B cell (primary cell): ENCODE measurements at regions not wholly inside any gene's neighbourhood (a gene's known extent, or its start where the extent isn't known, plus 50 kb on each side); places are given as distances from the start of the nearest gene placed in this dataset.
"Not testable (repeated sequence)": the region's sequence is repeated elsewhere in the genome, so short reads cannot be mapped to it uniquely, and the experiment has no call there.

ENCODE experiments used
- ATAC-seq: fragments of 200-7000 bp; cut with Tn5 transposase; one replicate; pipeline ENCODE4 v1.10.0; 2021; ENCODE audit warnings: low read depth, mild to moderate bottlenecking, moderate number of reproducible peaks, moderate library complexity
- CTCF ChIA-PET: fragments of 350-600 bp; sonication (Branson Sonifier 250); formaldehyde crosslinking; loops from one replicate; lab custom pipeline; 2021; ENCODE audit warnings: antibody characterized with exemption, inconsistent platforms; lab: Charles Lee
- POLR2A ChIA-PET: fragments of 350-600 bp; sonication (Branson Sonifier 250); formaldehyde crosslinking; loops from one replicate; lab custom pipeline; 2021; ENCODE audit warnings: antibody characterized with exemption; lab: Charles Lee
- DNase-seq: peaks from one replicate; pipeline ENCODE4 v3.0.0; 2013
- H2AFZ ChIP-seq: 2 replicates; pipeline ENCODE4 v1.6.1; 2012; ENCODE audit warnings: mild to moderate bottlenecking, low read depth, low read length; ENCODE audit not compliant: insufficient read depth, poor library complexity, severe bottlenecking
- H3K27ac ChIP-seq, 2 donors: 1 replicate in 1 of 2; 2 replicates in 1 of 2; pipeline ENCODE4 v1.5.1; 2012 to 2013; ENCODE audit warnings: low read length in 2 of 2, mild to moderate bottlenecking in 2 of 2, moderate library complexity in 1 of 2
- H3K27me3 ChIP-seq, 4 experiments: fragments of 200-600 bp in 1 of 4; sonication (generic) in 1 of 4; replicated peaks in 1 of 4; 1 replicate in 2 of 4; 2 replicates in 2 of 4; pipeline versions ENCODE4 v1.6.1 to v1.7.0; 2013 to 2016; ENCODE audit warnings: low read length in 3 of 4, mild to moderate bottlenecking in 2 of 4, mixed read lengths in 1 of 4, moderate library complexity in 1 of 4; ENCODE audit not compliant: insufficient read depth in 4 of 4, control insufficient read depth in 3 of 4; ENCODE audit errors: control extremely low read depth in 1 of 4
- H3K36me3 ChIP-seq, 2 experiments: replicated peaks in 1 of 2; 1 replicate in 1 of 2; 2 replicates in 1 of 2; pipeline versions ENCODE4 v1.6.1 to v1.7.1; 2013; ENCODE audit warnings: low read length in 1 of 2; ENCODE audit not compliant: insufficient read depth in 2 of 2, control insufficient read depth in 1 of 2; ENCODE audit errors: control extremely low read depth in 1 of 2, extremely low read depth in 1 of 2
- H3K4me1 ChIP-seq, 2 donors: fragments of 200-600 bp in 1 of 2; sonication (generic) in 1 of 2; 1 replicate in 1 of 2; 2 replicates in 1 of 2; pipeline versions ENCODE4 v1.5.1 to v1.6.1; 2013 to 2017; ENCODE audit warnings: low read length in 2 of 2; ENCODE audit not compliant: control insufficient read depth in 2 of 2, insufficient read depth in 2 of 2
- H3K4me2 ChIP-seq: replicated peaks from 2 replicates; pipeline ENCODE3; 2012; ENCODE audit warnings: mild to moderate bottlenecking, low read depth, low read length; ENCODE audit not compliant: poor library complexity, severe bottlenecking
- H3K4me3 ChIP-seq, 5 experiments: fragments of 200-600 bp in 1 of 5; sonication (generic) in 1 of 5; 1 replicate in 3 of 5; 2 replicates in 2 of 5; pipeline versions ENCODE4 v1.5.1 to v1.7.0; 2011 to 2016; ENCODE audit warnings: low read length in 4 of 5, mild to moderate bottlenecking in 4 of 5, low read depth in 2 of 5, control low read depth in 1 of 5, moderate library complexity in 1 of 5; ENCODE audit not compliant: insufficient read depth in 1 of 5; ENCODE audit errors: control extremely low read depth in 1 of 5, extremely low read depth in 1 of 5
- H3K79me2 ChIP-seq: fragments of 200-600 bp; sonication (generic); one replicate; pipeline ENCODE4 v1.6.0; 2016; ENCODE audit warnings: low read length; ENCODE audit not compliant: control insufficient read depth, insufficient read depth
- H3K9ac ChIP-seq: fragments of 200-600 bp; sonication (generic); 2 replicates; pipeline ENCODE4 v1.6.1; 2017; ENCODE audit warnings: mild to moderate bottlenecking, low read length, moderate library complexity
- H3K9me3 ChIP-seq, 3 donors: one replicate each; pipeline versions ENCODE4 v1.6.1 to v1.7.1; 2013; ENCODE audit warnings: low read length in 2 of 3; ENCODE audit not compliant: control insufficient read depth in 2 of 3, insufficient read depth in 1 of 3; ENCODE audit errors: control extremely low read depth in 1 of 3
- H4K20me1 ChIP-seq: 2 replicates; pipeline ENCODE4 v1.6.0; 2012; ENCODE audit warnings: mild to moderate bottlenecking, low read length; ENCODE audit not compliant: insufficient read depth, control insufficient read depth, poor library complexity, severe bottlenecking
- H3K27ac Mint-ChIP-seq: one replicate; pipeline ENCODE4 v1.8.0; 2021; ENCODE audit warnings: mixed read lengths
- H3K27me3 Mint-ChIP-seq: one replicate; pipeline ENCODE4 v1.8.0; 2021; ENCODE audit warnings: mixed read lengths
- H3K4me1 Mint-ChIP-seq: one replicate; pipeline ENCODE4 v1.8.0; 2021; ENCODE audit warnings: mixed read lengths
- H3K4me3 Mint-ChIP-seq: one replicate; pipeline ENCODE4 v1.8.0; 2021; ENCODE audit warnings: mixed read lengths
- H3K9me3 Mint-ChIP-seq: one replicate; pipeline ENCODE4 v1.8.0; 2022; ENCODE audit warnings: mixed read lengths; ENCODE audit not compliant: insufficient read depth
- CTCF ChIP-seq: fragments of 200-600 bp; IDR thresholded peaks from one replicate; pipeline ENCODE4 v1.8.0; 2022; ENCODE audit warnings: antibody characterized with exemption, mild to moderate bottlenecking
- EZH2 ChIP-seq: IDR thresholded peaks from 2 replicates; pipeline ENCODE4 v1.6.1; 2012; ENCODE audit warnings: borderline replicate concordance, low read depth, mild to moderate bottlenecking, moderate library complexity, low read length; ENCODE audit not compliant: insufficient read depth, poor library complexity, severe bottlenecking
- WGBS: methylation state at CpG from one replicate; pipeline ENCODE4 v1.1.5; 2013; ENCODE audit warnings: missing lambda C conversion rate; ENCODE audit not compliant: insufficient coverage; 5-methylcytosine and 5-hydroxymethylcytosine counted together
- intact Hi-C: fragments of 100-400 bp; cut with micrococcal nuclease; formaldehyde crosslinking; loops from one replicate; pipeline ENCODE4 v1.10.0; 2022

GRCh38 chr1:55519276-55519675, 304.1 kb upstream of the USP24 start:
- no peak overlapping the region for H3K27ac Mint-ChIP-seq
- Histone ChIP-seq H3K4me1 (no peaks in the 10 kb centered on the region), H3K36me3 (no peaks in the 10 kb centered on the region), H3K4me3 (no peak overlapping the region), H3K27me3 (peaks cover 0 to 2% (median 0%) of the 10 kb centered on the region in 4 experiments), H2AFZ (no peak overlapping the region), H3K4me2 (no peak overlapping the region), H4K20me1 (no peaks in the 10 kb centered on the region), H3K27ac (no peak overlapping the region), H3K79me2 (no peaks in the 10 kb centered on the region), H3K9me3 (no peaks in the 10 kb centered on the region), H3K9ac (no peak overlapping the region)
- H3K4me3 Mint-ChIP-seq = no peak overlapping the region
- POLR2A ChIA-PET = no interaction called here
- peaks cover 26% of the 10 kb centered on the region for H3K27me3 Mint-ChIP-seq
- WGBS = no CpG with 5 or more reads among the region's 1 CpG
- intact Hi-C loops = no loop called here
- CTCF ChIA-PET = no interaction called here
- no peak for ATAC-seq
- TF ChIP-seq EZH2 (no peak), CTCF (no peak)
- H3K9me3 Mint-ChIP-seq = no peaks in the 10 kb centered on the region
- DNase-seq = no peak
- H3K4me1 Mint-ChIP-seq = no peaks in the 10 kb centered on the region

- H3K4me1 Mint-ChIP-seq = no peaks in the 10 kb centered on the region
- Histone ChIP-seq H4K20me1 (no peaks in the 10 kb centered on the region), H3K9ac (no peak overlapping the region), H3K4me2 (no peak overlapping the region), H3K27ac (no peak overlapping the region), H3K4me3 (no peak overlapping the region), H3K36me3 (no peaks in the 10 kb centered on the region), H2AFZ (no peak overlapping the region), H3K79me2 (no peaks in the 10 kb centered on the region), H3K27me3 (peaks cover 0 to 2% (median 0%) of the 10 kb centered on the region in 4 experiments), H3K9me3 (no peaks in the 10 kb centered on the region), H3K4me1 (no peaks in the 10 kb centered on the region)
- no peak for ATAC-seq
- no peak overlapping the region for H3K4me3 Mint-ChIP-seq
- ChIA-PET POLR2A (no interaction called here), CTCF (interaction anchor here (1.4 kb wide), 1 partner anchor 18 kb away, joined by 3 read pairs; no protein-coding TSS in a partner anchor)
- intact Hi-C loops = no loop called here
- no peaks in the 10 kb centered on the region for H3K9me3 Mint-ChIP-seq
- H3K27ac Mint-ChIP-seq = no peak overlapping the region
- DNase-seq = no peak
- 88% methylated on average over 1 of the region's 5 CpGs for WGBS
- peaks cover 26% of the 10 kb centered on the region for H3K27me3 Mint-ChIP-seq
- no peak for TF ChIP-seq CTCF
- no peak for TF ChIP-seq EZH2
Observed at GRCh38 chr1:55517036-55517435, 301.9 kb upstream of the USP24 start.

- H3K4me1 ChIP-seq, H4K20me1 ChIP-seq, H3K4me3 Mint-ChIP-seq, POLR2A ChIA-PET, H3K36me3 ChIP-seq, H3K4me1 Mint-ChIP-seq, DNase-seq, H3K4me2 ChIP-seq, H3K9me3 Mint-ChIP-seq, H3K27ac Mint-ChIP-seq, H3K27ac ChIP-seq, CTCF ChIA-PET, H3K27me3 ChIP-seq, H3K4me3 ChIP-seq, H2AFZ ChIP-seq, H3K79me2 ChIP-seq, intact Hi-C loops, H3K9me3 ChIP-seq, ATAC-seq, H3K9ac ChIP-seq: not testable (repeated sequence)
- H3K27me3 Mint-ChIP-seq = peaks cover 28% of the 10 kb centered on the region
- no CpG with 5 or more reads among the region's 4 CpGs for WGBS
Observed at GRCh38 chr1:55514571-55514970, 299.4 kb upstream of the USP24 start.
